IPS DF 4.7 (cell line): ENCODE measurements at regions not wholly inside any gene's neighbourhood (a gene's known extent, or its start where the extent isn't known, plus 50 kb on each side); places are given as distances from the start of the nearest gene placed in this dataset.
"Not testable (repeated sequence)": the region's sequence is repeated elsewhere in the genome, so short reads cannot be mapped to it uniquely, and the experiment has no call there.

ENCODE experiments used
- DNase-seq: peaks from one replicate; pipeline ENCODE4 v3.0.0-alpha.2; 2013; ENCODE audit warnings: low spot score; ENCODE audit errors: extremely low read depth

DNA sequence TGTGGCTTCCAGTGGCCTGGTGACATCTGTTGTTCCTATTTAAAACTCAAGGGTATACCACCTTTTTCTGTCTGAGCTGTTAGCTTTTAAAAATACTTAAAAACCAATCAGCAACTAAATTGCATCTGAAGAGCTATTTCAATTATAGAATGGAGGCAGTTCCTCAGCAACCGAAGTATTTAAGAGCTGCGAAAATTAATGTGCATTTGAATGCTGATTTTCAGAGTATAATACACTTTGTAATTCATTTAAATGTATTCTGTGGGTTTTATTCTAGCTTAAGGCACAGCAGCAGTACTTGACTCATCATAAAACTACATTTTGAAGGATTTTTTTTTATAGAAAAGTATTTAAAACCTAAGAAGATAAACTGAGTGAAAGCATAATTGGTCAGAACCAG lies 404.9 kb upstream of the PRKCQ start:
- DNase-seq, result no peak

DNA sequence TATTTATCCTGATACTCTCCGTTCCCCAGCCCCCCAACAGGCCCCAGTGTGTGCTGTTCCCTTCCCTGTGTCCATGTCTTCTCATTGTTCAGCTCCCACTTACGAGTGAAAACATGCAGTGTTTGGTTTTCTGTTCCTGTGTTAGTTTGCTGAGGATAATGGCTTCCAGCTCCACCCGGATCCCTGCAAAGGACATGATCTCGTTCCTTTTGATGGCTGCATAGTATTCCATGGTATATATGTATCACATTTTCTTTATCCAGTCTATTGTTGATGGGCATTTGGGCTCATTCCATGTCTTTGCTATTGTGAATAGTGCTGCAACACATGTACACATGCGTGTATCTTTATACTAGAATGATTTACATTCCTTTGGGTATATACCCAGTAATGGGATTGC lies 403.9 kb upstream of the PRKCQ start:
- not testable (repeated sequence) for DNase-seq

DNA sequence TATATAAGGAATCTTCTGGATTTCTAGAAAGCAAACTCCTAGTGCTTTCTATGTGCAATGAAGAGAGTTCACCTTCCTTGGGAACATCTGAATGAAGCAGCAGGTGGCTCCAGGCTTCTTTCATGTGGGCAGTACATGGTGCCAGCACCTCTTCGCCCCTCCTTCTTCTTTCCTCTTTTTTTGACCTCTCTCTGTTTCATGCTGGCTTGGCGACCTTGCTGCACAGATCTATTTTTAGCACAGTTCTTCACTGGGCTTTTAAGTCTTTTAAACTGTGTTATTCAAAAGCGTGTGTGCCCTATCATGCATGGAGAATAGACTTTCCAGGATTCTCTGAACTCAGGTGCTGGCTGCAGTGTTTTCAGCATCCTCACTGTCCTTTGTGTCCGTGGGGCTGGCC lies 400.3 kb upstream of the PRKCQ start:
- no peak for DNase-seq

DNA sequence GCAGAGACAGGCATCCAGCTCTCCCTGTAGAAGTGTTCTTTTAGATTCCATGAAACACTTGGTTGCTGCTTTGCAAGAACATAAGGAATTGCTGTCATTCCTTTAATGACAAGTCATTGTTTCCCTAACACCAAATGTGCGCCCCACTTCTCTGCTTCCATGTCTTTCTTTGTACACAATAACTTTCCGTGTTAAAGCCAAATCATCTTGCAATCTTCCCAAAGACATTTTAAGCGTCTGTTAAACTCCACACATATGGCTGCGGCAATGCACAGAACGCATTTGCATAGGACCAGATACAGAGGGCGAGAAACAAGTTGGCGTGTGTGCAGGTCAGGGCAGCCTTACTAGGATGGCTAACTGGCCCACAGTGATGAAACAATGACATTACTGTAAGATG lies 399.3 kb upstream of the PRKCQ start:
- DNase-seq, result no peak

DNA sequence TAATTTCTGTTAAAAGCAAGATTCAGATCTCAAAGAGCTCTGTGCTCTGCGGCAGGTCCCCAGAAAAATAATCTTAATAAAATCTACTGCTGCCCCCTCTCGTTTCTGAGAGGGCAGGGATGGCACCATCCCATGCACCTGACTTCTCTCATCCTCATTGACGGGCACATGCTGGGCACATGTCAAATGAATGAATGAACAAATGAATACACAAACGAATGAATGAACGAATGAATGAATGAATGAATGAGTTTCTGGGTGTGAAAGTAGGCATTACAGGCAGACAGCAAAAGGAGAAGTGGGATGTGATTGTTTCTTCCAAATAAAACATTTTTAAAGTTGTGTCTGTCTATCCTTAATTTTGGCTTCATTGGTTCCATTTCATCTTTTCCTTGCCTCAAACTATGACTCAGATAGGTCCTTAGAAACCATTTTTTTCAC lies 398.1 kb upstream of the PRKCQ start:
- no peak for DNase-seq

DNA sequence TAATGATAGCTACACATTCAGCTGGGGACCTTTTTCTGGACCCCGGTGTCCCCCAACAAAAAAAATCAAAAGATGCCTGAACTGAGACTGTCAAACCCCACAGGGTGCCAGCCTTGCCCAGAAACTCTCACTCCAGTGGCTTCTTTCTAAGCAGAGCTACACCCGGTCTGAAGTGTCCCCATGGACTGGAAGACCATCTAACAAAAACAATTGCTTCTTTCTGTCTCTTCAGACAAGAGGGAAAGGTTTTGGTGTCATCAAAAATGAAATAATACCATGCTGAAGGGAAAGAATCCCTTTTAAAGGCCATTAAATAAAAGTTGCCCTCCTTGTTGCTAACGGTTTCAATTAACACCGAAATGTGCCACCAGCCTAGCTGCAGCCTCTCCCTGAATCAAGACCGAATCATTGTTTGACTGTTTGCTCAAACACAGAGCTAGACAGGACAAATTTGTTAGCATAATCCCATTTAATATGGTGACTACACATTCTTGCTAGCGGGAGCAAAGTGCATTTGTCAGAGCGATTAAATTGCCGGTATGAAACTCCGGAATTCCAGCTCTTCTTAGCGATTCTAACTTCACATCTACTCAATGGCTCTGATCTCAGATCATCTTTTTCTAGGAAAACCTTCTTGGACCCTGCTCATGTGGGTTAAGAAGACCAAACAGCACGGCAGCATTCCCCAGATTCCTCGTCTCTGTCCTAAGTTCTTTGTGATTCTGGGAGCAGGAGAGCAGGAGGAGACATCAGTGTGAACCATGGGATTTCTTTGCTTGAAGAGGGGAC lies 397.5 kb upstream of the PRKCQ start:
- DNase-seq, result no peak

DNA sequence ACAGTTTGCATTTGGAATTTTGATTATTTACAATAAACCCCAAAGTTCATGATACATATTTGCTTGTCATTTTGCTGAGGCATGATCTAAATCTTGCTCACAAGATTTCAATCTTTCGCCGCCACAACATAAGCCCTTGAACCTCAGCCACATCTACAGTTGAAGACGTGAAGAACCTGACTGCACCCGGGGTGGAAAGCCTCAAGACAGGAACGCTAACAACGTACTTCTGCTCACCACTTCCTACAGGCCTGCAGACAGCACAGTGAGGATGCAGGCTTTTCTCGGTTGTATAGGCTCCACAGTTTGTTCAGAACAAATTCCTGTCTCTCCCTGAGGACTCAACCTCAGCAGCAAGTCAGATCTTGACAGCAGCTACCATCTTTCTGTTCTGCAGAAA lies 393.8 kb upstream of the PRKCQ start:
- no peak for DNase-seq

DNA sequence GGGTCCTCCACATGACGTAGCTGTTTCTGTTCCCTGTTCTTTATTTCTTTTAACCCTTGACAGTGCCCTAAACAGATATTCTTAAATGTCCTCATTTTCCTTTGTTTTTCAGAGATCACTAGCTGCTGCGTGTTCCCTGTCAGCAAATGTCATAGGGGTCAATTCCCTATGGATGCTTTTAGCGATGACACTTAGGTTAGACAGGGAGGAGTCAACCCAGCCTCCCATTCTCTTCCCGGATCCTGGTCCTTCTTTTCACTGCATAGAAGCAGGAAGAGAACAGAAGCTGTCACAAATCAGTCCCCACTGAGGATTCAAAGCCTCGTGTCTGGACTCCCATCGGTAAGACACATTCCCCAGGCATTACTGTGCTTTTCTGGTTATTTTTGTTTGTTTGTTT lies 392.1 kb upstream of the PRKCQ start:
- DNase-seq, result no peak

DNA sequence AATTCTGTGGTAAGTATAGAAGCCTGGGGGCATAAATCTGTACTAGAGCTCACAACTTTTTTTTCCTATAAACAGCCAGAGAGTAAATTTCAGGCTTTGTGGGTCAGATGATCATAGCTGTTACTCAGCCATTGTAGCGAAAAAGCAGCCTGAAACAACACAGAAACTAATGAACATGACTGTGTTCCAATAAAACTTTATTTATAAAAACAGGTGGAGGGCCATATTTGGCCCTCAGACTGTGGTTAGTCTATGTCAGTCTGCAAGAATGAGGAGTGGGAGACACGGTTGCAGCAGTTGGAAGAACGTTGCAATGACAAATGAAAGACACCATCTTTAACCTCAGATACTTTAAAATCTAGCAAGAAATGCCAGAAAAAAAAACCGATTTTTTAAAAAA lies 389.6 kb upstream of the PRKCQ start:
- DNase-seq, result no peak

DNA sequence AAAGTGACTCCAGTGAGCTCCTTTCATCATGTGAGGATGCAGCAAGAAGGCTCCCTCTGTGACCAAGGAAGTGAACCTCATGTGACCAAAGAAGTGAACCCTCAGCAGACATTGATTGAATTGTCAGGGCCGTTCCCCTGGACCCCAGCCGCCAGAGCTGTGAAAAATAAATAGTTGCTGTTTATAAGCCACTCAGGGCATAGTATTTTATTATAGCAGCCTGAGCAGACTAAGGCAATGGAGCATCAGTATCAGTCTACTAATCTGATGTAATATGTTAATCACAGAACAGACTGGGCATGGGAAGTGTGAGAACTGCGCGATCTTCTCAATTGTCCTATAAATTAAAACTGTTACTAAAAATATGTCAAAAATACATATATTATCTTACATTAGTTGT lies 384.5 kb upstream of the PRKCQ start:
- DNase-seq, result no peak

DNA sequence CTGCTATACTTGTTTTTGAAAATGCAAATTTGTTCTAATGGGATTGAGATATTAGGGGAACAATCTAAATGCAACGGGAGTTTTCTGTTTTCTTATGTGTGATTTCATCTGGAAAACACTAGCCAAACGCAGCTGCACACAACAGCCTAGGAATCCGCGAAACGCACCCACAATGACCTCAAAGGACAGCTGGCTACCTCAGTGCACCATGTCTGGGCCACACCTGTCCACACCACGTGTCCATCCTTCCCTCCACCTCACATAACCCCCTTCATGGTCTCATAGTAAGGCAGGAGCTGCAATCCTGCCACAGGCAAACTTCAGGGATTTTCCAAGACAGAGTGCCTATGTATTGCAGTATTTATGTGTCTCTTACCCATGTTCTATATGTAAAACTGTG lies 382.5 kb upstream of the PRKCQ start:
- DNase-seq, result no peak

DNA sequence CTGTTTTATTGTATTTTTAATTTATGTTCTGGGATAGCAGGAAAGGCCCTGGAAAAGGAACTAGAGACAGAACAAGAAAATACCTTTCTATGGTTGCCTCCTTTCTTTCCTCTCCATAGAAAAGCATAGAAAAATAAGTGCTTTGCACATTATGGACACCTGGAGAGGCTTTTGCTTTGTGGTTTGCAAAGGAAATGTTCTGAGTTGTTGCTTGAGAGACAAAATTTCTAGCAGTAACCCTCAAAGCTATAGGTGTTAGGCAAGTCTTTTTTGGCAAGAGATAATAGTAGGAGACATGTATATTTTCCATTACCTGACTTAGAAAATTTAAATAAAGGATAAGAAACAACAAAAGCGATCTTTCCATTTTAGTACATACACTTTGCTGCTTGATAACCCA lies 378.6 kb upstream of the PRKCQ start:
- no peak for DNase-seq

DNA sequence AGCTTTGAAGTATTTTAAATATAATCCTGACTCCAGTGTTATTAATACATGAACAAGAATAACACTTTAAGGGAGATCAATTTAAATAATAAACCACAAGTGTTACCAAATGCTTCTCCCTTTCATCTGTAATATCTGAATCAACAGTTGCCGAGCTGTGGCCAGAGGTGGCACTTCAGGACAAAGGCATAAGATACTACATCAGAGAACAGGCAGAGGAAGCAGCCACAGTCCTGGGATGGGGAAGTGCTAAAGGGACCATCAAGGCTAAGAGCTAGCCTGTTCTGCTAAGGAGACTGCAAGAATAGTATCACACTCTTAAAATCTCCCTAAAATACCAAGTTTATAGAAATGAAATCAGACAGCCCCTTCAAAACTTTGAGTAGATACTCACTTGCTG lies 378.2 kb upstream of the PRKCQ start:
- no peak for DNase-seq

DNA sequence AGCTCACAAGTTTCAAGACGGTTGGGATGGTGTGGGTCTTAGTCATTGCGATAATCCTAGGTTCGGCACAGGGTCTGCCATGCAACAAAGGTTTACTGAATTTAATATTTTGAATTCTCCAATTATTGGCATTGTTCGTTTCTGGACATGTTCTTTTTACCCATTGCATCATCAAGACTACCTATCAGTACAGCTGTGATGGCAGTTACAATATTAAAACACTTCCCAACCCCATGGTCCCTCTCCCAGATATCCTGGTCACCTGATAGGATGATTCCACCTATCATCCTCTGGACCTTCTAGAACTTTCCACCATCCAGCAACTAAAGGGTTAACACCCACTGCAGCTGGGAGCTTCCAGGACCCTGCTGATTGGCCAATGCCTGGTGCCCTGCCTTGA lies 377.8 kb upstream of the PRKCQ start:
- DNase-seq, result no peak

DNA sequence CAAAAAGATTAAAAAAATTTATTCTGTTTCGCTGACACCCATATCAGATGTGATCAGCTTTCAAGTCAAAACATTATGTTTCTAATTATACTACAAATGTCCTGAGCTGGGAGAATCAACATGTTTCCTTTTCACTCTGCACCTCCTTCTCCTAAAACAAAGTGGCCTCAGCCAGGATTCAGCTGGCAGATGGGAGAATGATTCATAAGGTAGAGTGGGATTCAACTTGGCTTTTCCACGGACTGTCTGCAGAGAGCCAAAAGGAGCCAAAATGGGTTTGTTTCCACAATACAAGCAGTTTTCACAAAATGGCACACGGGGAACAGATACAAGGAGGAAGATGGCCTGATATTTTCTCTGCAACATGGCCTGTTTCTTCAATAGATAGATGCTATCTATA lies 376.5 kb upstream of the PRKCQ start:
- no peak for DNase-seq

DNA sequence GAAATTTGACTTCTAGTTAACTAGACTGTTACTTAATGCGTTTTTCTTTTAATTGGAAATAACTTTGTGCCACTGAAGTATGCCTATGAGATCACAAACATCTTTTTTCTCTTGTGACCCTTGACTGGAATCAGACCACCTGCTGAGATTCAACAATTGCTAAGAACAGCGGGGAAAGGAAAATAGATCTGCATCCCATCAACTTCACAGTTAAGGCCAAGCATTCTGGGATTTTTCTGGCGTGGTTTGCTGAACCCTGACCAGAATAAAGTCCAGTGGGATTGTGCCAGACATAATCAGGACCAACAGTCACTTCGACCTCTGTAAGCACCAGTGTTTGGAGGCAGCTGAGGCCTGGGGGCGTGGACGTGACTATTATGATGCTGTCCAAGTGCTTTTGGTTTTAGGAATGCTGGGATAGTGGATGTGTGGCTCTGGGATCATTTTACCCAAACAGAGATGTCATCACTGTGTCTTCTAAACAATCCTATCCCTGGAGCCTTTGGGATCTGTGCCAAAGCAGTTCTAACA lies 373.3 kb upstream of the PRKCQ start:
- no peak for DNase-seq

DNA sequence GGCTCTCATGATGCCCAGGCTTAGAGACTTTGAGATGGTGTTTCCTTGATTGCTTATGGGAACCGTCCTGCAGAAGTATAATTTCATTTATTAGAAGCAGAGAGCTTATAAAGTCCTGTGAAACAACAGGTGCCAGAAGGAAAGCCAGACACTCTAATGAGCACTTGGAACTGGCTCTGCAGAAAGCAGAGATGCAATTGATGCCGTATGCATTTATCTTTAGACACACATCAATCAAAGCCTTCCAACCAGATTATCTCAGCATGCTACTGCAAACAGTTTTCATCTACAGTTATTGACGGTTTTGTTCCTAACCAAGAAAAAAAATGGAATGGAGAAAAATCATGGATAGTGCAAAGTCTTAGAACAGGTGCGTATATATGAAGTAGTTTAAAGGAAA lies 371.7 kb upstream of the PRKCQ start:
- no peak for DNase-seq

DNA sequence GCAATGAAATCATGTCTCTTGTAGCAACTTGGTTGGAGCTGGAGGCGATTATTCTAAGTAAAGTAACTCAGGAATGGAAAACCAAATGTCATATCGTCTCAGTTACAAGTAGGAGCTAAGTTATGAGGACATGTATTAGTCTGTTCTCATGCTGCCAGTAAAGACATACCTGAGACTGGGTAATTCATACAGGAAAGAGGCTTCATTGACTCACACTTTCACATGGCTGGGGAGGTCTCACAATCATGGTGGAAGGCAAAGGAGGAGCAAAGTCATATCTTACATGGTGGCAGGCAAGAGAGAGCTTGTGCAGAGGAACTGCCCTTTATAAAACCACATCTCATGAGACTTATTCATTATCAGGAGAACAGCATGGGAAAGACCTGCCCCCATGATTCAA lies 370.1 kb upstream of the PRKCQ start:
- DNase-seq, result no peak

DNA sequence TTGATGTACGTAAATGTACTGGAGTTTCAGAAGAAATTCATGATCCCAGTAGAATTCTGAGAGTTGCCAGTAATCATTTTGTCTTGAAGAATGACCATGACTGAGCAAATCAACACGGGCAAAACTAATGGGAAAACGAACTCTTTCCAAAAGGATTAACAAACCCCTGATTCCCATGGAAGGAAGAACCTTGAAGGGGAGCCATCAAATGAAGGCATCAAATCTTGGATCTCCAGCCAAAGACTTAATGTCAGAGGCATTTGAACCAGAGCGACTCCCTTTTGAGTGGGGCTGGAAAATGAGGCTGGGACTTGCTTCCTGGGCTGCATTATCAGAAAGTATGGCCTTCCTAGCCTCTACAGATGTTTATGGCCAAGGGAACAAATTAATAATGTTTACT lies 364.4 kb upstream of the PRKCQ start:
- no peak for DNase-seq

DNA sequence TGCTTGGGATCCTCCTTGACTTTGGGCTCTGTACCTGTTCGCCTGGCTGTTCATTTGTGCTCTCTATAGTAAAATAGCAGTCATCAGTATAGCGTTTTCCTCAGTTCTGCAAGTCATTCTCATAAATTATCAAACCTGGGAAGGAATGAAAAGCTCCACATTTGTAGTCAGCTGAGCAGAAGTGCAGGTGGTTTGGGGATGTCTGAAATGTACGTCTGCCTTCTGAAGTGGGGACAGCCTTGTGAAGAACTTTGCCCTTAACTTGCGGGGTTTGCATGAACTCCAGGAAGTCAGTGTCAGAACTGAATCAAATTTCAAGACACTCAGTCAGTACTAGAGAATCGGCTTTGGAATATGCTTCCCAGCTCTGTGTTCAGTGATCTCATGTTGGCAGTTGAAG lies 358.3 kb upstream of the PRKCQ start:
- no peak for DNase-seq

DNA sequence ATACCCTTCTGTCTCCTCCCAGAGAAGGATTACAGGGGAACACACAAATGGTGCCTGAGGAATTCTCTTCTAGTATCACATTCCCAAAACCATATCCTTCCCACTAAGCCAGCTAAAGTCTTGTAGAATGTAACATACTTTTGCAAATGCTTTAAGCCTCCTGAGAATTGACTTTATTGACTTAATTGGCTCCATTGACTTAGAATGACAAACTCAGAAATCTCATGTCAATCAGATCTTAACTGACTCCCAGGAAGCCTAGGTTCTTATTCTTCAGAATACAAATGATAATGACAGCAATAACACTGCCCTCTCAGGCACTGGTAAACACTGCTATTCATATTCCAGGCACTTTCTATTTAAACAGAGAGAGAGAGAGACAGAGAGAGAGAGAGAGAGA lies 356.9 kb upstream of the PRKCQ start:
- no peak for DNase-seq

DNA sequence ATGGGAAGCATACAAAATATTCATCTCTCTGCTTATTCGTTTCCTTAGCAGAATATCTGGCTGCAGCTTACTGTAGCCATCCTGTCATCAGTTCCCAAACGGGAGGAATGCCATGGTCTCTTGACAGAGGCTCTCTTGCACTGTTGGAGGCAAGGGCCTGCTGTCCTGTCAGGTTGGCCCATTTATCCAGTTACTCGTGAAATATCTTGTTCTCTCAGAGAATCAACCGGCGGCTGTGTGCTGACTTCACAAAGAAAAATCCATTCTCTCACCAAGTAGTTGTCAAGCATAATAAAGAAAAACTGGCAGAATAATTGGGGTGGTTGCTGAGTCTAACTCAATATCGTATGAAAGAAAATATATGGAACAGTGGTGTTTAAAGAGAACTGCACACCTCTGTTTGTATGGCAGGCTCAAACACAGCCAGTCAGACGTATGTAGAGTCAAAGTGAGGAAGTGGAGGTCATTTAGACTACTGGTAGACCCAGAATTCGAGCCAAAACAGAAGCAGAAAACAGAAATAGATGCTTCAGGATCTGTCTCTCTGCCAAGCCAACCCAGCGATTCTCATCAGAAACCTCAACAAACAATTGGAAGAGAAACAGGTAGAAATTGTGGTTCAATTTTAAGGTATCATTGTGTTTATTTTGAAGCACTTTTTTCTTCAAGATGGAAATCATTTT lies 349.2 kb upstream of the PRKCQ start:
- DNase-seq, result no peak

DNA sequence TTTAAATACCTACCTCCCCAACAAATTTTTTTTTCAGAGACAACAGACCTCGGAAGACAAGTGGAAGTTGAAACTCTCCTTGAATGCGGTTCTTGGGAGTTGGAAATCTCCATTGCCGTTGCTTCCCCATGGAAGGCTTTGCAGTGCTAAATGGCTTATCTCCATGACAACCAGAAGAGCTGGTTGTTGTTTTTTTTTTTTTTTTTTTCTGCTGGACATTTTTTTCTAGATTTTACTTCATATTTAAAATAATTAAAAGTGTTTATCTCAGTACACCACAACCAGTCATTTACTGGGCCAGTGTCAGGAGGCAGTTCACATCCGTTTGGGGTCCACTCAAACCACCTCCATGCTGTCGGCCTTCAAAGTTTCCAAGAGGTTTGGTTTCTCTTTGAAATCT lies 348.5 kb upstream of the PRKCQ start:
- no peak for DNase-seq
